AG04450 (cell line): ENCODE measurements at regions not wholly inside any gene's neighbourhood (a gene's known extent, or its start where the extent isn't known, plus 50 kb on each side); places are given as distances from the start of the nearest gene placed in this dataset.

Source experiments
- CTCF ChIA-PET: fragments of 300-600, 350-600 bp; formaldehyde crosslinking; extraction: SDS; loops from one replicate; lab custom pipeline; 2022; ENCODE audit warnings: antibody characterized with exemption, inconsistent platforms; lab: Charles Lee
- POLR2A ChIA-PET: fragments of 350-600 bp; formaldehyde crosslinking; extraction: SDS; loops from one replicate; lab custom pipeline; 2021; ENCODE audit warnings: antibody characterized with exemption, inconsistent platforms; lab: Yijun Ruan, JAX
- DNase-seq: peaks from one replicate; pipeline ENCODE4 v3.0.0-alpha.2; 2011; ENCODE audit warnings: low read depth, low spot score
- H3K27ac ChIP-seq: one replicate; pipeline ENCODE4 v1.5.1; 2012; ENCODE audit warnings: low read depth, low read length, control low read depth
- H3K27me3 ChIP-seq: one replicate; pipeline ENCODE4 v1.6.0; 2012; ENCODE audit warnings: low read length; ENCODE audit not compliant: control insufficient read depth, insufficient read depth
- H3K4me3 ChIP-seq: 2 replicates; pipeline ENCODE4 v1.5.1; 2011; ENCODE audit warnings: mild to moderate bottlenecking, low read depth, low read length, control low read depth
- H3K9me3 ChIP-seq: 2 replicates; pipeline ENCODE4 v1.5.1; 2012; ENCODE audit warnings: low read length; ENCODE audit not compliant: control insufficient read depth, insufficient read depth
- CTCF ChIP-seq: IDR thresholded peaks from 2 replicates; pipeline ENCODE4 v1.5.1; 2011; ENCODE audit warnings: low read depth, low read length, control low read depth, inconsistent platforms

- POLR2A ChIA-PET = no interaction called here
- H3K4me3 ChIP-seq = no peak overlapping the region
- no peak overlapping the region for H3K27ac ChIP-seq
- H3K27me3 ChIP-seq = no peaks in the 10 kb centered on the region
- TF ChIP-seq CTCF = no peak
- no peak for DNase-seq
- CTCF ChIA-PET = interaction anchor here (0.6 kb wide), 1 partner anchor 264 kb away, joined by 3 read pairs; no protein-coding TSS in a partner anchor
- H3K9me3 ChIP-seq = peaks cover 18% of the 10 kb centered on the region
Measured at GRCh38 chr4:130092187-130093015, 996.4 kb downstream of the C4orf33 start.

GRCh38 chr4:130099105-130099504 is 1003.2 kb downstream of the C4orf33 start:
- CTCF ChIA-PET = no interaction called here
- POLR2A ChIA-PET = no interaction called here

GRCh38 chr4:130110189-130110588 is 1014.2 kb downstream of the C4orf33 start:
- Histone ChIP-seq H3K27ac (no peak overlapping the region), H3K27me3 (no peaks in the 10 kb centered on the region), H3K9me3 (peaks cover 4% of the 10 kb centered on the region), H3K4me3 (no peak overlapping the region)
- TF ChIP-seq CTCF = no peak
- no peak for DNase-seq
- ChIA-PET CTCF (no interaction called here), POLR2A (no interaction called here)

More at GRCh38 chr4:130099105-130099504, 1003.2 kb downstream of the C4orf33 start:
- DNase-seq = no peak
- TF ChIP-seq CTCF = no peak
- H3K27me3 ChIP-seq = no peaks in the 10 kb centered on the region
- no peaks in the 10 kb centered on the region for H3K9me3 ChIP-seq
- no peak overlapping the region for H3K27ac ChIP-seq
- H3K4me3 ChIP-seq = no peak overlapping the region

GRCh38 chr4:130110770-130111169 is 1014.8 kb downstream of the C4orf33 start:
- H3K27me3 ChIP-seq = no peaks in the 10 kb centered on the region
- no peak overlapping the region for H3K27ac ChIP-seq
- H3K4me3 ChIP-seq = no peak overlapping the region
- peaks cover 4% of the 10 kb centered on the region for H3K9me3 ChIP-seq
- TF ChIP-seq CTCF = no peak
- ChIA-PET CTCF (no interaction called here), POLR2A (no interaction called here)
- DNase-seq = no peak

GRCh38 chr4:130124066-130124465 is 1028.1 kb downstream of the C4orf33 start:
- Histone ChIP-seq H3K9me3 (no peaks in the 10 kb centered on the region; the same call in 1 of the 2 replicates), H3K27ac (no peak overlapping the region), H3K4me3 (no peak overlapping the region), H3K27me3 (no peaks in the 10 kb centered on the region)
- DNase-seq = no peak
- CTCF ChIA-PET = no interaction called here
- POLR2A ChIA-PET = no interaction called here
- TF ChIP-seq CTCF = no peak
